GM19397 (cell line): ENCODE measurements at regions not wholly inside any gene's neighbourhood (a gene's known extent, or its start where the extent isn't known, plus 50 kb on each side); places are given as distances from the start of the nearest gene placed in this dataset.
"Not testable (repeated sequence)": the region's sequence is repeated elsewhere in the genome, so short reads cannot be mapped to it uniquely, and the experiment has no call there.

Experiments
- ATAC-seq: cut with Tn5 transposase; IDR thresholded peaks from one replicate; pipeline ENCODE4 v1.9.1; 2021; ENCODE audit warnings: mild to moderate bottlenecking, moderate library complexity; ENCODE audit not compliant: unreplicated experiment

- not testable (repeated sequence) for ATAC-seq
Measured at GRCh38 chr20:57110121-57111027, 156.1 kb downstream of the BMP7 start.

- no peak for ATAC-seq
Measured at GRCh38 chr20:57111028-57111373, 155.4 kb downstream of the BMP7 start.

GRCh38 chr20:57112448-57112847 lies 154.0 kb downstream of the BMP7 start:
- no peak for ATAC-seq

- ATAC-seq: no peak
Measured at GRCh38 chr20:57114290-57115005, 152.0 kb downstream of the BMP7 start.

- no peak for ATAC-seq
Measured at GRCh38 chr20:57117296-57117695, 149.1 kb downstream of the BMP7 start.

GRCh38 chr20:57118107-57118769 lies 148.2 kb downstream of the BMP7 start:
- no peak for ATAC-seq
